Neural cell (in vitro differentiated cells): ENCODE measurements at regions not wholly inside any gene's neighbourhood (a gene's known extent, or its start where the extent isn't known, plus 50 kb on each side); places are given as distances from the start of the nearest gene placed in this dataset.

Experiments used
- EP300 ChIP-seq: fragments of 450-650 bp; conservative IDR thresholded peaks from 2 replicates; pipeline ENCODE4 v1.6.1; 2014; ENCODE audit warnings: antibody characterized with exemption, mild to moderate bottlenecking, moderate library complexity; ENCODE audit not compliant: poor library complexity, severe bottlenecking
- POLR2AphosphoS5 ChIP-seq: IDR thresholded peaks from 2 replicates; pipeline ENCODE4 v1.6.1; 2012
- SMC3 ChIP-seq: fragments of 450-650 bp; conservative IDR thresholded peaks from 2 replicates; pipeline ENCODE4 v1.6.1; 2014; ENCODE audit warnings: antibody characterized with exemption, mild to moderate bottlenecking, moderate library complexity; ENCODE audit not compliant: poor library complexity

- no peak for TF ChIP-seq POLR2AphosphoS5
- no peak for TF ChIP-seq EP300
- no peak for TF ChIP-seq SMC3
Measured at GRCh38 chr15:93860701-93861100, 370.7 kb upstream of the MCTP2 start.
